HG03108 (cell line): ENCODE measurements at regions not wholly inside any gene's neighbourhood (a gene's known extent, or its start where the extent isn't known, plus 50 kb on each side); places are given as distances from the start of the nearest gene placed in this dataset.
A peak's percentile ranks its signal among the peaks of the same experiment; 100 is the strongest.
"Not testable (repeated sequence)": the region's sequence is repeated elsewhere in the genome, so short reads cannot be mapped to it uniquely, and the experiment has no call there.

Experiments used
- ATAC-seq: cut with Tn5 transposase; IDR thresholded peaks from one replicate; pipeline ENCODE4 v1.9.1; 2021; ENCODE audit warnings: moderate library complexity; ENCODE audit not compliant: unreplicated experiment

DNA sequence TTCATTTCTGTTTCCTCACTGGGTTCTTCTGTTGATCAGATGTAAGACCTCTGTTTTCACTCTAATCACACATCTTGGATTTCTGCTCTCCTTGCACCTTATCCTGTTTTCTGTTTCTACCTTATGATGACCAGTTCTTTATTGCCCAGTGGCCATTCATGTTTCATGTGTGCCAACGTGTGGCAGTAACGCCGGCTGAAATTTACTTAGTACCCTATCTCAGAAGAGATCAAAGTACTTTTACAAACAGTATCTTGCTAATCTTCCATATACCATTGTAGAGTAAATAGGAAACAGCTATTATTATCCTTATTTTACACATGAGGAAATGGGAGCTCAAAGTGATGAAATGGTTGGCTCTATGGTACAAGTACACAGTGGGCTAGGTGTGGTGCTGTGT is 74.0 kb downstream of the GATA3 start:
- ATAC-seq: no peak

- ATAC-seq: no peak
Measured at GRCh38 chr10:8129438-8129837, 75.0 kb downstream of the GATA3 start.

GRCh38 chr10:8130973-8131911 is 76.8 kb downstream of the GATA3 start:
- ATAC-seq: peak; percentile 40

DNA sequence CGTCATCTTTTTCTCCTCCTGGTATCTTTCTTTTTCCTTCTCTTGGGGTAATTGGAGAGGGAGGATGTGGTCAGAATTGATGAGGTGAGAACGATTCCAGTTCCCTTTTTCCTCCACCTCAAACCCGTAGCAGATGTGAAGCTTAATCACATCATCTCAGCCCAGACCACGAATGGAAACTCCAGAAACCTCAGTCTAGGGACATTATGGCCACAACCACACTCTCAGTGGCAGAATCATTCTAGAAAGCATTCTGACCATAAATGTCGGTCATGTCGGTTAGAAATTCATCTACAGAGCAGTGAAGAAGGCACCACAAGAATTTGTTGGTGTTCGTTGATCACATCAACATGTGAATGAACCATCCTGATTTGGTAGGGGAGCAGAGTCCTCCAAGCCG is 78.7 kb downstream of the GATA3 start:
- peak; percentile 64 for ATAC-seq

- ATAC-seq: no peak
Measured at GRCh38 chr10:8136736-8137135, 82.2 kb downstream of the GATA3 start.

GRCh38 chr10:8137272-8137681 is 82.8 kb downstream of the GATA3 start:
- ATAC-seq: no peak

DNA sequence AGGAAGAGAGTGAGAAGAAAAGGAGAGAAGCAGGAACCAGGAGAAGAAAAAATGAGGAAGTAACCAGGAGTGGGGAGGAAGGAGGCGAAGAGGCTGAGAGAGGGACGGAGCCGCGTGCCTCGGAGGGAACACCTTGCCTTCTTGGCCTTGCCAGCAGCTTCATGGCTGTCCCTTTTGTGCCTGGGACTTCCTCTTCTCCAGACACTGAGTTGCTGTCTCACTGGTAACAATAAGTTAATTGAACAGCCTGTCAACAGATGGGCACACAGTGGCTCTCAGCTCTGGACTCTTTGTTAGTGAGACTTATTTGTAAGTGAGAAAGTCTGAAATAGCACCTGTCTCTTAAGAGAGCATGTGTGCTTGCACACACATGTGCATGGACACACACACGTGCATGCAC is 83.2 kb downstream of the GATA3 start:
- ATAC-seq: peak; percentile 50

- no peak for ATAC-seq
Measured at GRCh38 chr10:8138471-8138870, 84.0 kb downstream of the GATA3 start.

GRCh38 chr10:8144496-8144895 is 90.0 kb downstream of the GATA3 start:
- ATAC-seq: no peak

DNA sequence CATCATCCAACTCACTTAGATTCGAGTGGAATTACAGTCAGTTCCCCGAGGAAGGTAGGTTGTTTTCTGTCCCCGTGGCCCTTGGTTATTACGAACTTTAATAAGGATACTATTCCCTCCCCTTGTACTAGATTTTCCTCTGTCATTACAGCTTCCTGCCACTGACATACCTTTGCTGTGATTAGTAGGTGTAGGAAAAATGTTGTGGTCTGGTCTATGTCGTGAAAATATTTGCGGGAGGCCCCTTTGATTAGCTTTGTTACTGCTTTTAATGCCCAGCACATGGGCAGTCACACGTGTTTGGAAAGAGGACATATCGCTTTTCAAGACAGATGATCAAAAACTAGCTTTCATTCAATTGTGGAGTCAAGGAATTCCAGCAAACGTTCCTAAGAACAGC is 92.2 kb downstream of the GATA3 start:
- no peak for ATAC-seq

GRCh38 chr10:8149991-8150390 is 95.5 kb downstream of the GATA3 start:
- no peak for ATAC-seq

DNA sequence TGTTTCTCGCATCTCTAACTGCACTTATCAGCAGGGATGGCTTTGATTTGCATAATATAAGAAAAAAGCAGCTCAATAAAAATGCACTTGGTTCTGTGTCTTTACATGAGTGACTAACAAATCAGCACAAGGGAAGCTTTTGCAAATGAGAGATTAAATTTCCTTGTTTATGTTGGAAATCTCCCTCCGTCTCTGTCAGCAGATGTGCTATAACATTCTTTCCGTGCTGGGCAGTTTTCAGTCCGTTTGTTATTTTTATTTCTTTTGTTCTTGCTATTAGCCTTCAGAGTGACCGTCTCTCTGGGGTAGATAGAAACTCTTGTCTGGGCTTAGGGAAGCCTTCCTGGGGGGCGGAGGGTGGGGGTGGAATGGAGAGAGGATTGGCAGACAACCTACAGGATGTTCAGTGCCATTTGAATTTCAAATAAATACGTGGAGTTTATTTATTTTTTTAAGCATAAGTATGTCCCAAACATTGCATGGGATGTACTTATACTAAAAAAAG is 96.0 kb downstream of the GATA3 start:
- no peak for ATAC-seq

DNA sequence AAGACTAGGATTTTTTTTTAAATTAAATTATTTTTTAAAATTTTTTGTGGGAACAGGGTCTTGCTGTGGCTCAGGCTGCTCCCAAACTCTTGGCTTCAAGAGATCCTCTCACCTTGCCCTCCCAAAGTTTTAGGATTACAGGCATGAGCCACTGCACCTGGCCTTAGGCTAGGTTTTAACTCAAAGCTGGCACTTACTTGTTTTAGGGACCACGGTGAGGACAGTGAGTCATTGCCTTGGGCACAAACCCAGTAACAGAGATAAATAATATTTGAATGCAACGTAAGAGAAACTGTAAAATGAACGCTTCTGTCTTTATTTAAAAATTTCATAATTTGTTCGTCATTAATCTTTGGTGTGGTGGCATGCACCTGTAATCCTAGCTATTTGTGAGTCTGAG is 96.6 kb downstream of the GATA3 start:
- ATAC-seq: no peak

- no peak for ATAC-seq
Measured at GRCh38 chr10:8156918-8157317, 102.4 kb downstream of the GATA3 start.

- no peak for ATAC-seq
Measured at GRCh38 chr10:8158193-8159071, 103.9 kb downstream of the GATA3 start.

DNA sequence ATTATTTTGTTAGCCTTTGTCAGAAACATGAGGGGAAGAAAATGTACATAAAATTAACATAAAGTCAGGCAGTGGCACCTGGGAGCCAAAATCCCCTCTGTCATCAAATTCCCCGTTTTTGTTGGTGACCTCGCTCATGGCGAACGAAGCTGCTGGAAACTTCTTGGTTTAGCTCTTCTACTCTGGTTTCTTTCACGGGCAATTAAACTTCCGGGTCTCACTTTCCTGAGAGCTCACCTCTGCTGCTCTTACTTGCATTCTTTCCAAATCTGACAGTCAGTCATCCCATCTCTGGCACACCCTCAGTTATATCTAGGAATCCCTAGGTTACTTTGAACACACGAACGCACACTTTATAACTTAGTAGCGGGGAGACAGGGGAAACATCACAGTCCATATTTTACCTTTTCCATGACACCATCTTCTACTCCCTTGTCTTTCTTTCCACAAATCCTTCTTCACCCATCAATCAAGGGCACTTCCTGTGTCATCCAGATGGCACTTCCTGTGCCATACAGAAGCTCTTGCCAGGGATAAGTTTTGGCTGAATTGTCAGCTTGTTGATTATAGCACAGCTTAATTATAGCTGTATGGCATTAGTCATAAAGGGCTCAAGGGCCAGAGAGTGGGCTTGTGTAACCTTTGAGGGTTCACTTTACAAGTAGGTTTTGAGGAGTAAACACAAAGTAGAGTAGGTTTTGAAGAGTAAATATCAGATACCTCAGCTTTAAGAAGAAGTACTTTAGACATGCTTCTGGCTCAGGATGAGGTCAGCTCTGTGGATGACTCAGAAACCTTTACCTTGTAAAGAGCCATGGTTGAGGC is 105.1 kb downstream of the GATA3 start:
- no peak for ATAC-seq

GRCh38 chr10:8163824-8164223 is 109.3 kb downstream of the GATA3 start:
- no peak for ATAC-seq

- not testable (repeated sequence) for ATAC-seq
Measured at GRCh38 chr10:8164640-8165039, 110.2 kb downstream of the GATA3 start.

GRCh38 chr10:8168836-8169235 is 114.3 kb downstream of the GATA3 start:
- no peak for ATAC-seq

- no peak for ATAC-seq
Measured at GRCh38 chr10:8171008-8171407, 116.5 kb downstream of the GATA3 start.

DNA sequence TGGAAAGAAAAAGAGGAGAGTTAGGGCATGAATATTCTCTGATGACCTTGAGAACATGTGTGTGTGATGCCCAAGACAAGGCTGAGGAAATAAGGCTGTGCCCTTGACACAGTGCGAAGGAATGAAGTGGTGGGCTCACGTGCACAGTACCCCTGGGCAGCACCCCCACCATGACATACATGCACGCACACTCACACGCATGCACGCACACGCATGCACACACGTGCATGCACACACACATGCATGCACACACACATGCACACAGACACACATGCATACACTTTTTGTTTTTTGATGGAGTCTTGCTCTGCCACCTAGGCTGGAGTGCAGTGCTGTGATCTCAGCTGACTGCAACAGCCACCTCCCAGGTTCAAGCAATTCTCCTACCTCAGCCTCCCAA is 118.1 kb downstream of the GATA3 start:
- no peak for ATAC-seq
